CD4-positive, alpha-beta T cell treated with Interleukin-17A for 1 hour (primary cell): ENCODE measurements at regions not wholly inside any gene's neighbourhood (a gene's known extent, or its start where the extent isn't known, plus 50 kb on each side); places are given as distances from the start of the nearest gene placed in this dataset.
"Not testable (repeated sequence)": the region's sequence is repeated elsewhere in the genome, so short reads cannot be mapped to it uniquely, and the experiment has no call there.

Experiments used
- DNase-seq: peaks from one replicate; pipeline ENCODE4 v3.0.0-alpha.2; 2020

DNA sequence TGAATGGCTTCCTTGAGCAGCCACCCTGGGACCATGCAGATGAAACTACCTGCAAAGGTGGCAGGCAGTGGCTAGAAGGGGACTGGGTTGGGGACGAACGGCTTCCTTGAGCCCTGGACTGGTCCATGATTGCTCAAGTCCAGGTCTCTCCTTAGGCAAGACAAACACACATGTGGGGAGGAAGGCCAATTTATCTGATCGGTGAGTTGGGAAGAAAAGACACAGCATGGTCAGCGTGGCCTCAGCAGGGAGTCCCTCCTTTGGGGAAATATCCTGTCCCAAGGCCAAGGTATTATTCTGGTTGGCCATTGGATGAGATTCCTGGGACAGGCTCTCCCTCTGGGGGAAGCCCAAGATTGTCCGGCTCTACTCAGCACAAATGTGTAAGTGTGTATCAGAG lies 116.3 kb upstream of the ERG start:
- DNase-seq = no peak

DNA sequence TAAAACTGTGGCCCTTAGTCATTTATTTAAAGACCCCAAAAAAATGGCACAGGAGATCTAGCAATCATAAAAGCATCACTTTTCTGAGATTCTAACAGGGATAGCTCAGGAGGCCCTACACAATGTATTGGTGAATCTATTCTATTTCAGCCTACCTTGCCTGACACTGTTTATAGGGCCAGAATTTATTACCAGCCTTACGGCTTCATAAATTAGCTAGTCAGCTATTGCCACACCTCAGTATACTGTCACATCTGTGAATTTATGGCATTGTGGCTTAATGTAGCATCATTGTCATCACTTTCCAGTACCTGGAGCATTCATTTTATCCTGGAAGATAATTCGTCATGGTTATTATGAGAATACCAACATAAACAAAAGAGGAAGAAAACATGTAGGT lies 121.2 kb upstream of the ERG start:
- no peak for DNase-seq

DNA sequence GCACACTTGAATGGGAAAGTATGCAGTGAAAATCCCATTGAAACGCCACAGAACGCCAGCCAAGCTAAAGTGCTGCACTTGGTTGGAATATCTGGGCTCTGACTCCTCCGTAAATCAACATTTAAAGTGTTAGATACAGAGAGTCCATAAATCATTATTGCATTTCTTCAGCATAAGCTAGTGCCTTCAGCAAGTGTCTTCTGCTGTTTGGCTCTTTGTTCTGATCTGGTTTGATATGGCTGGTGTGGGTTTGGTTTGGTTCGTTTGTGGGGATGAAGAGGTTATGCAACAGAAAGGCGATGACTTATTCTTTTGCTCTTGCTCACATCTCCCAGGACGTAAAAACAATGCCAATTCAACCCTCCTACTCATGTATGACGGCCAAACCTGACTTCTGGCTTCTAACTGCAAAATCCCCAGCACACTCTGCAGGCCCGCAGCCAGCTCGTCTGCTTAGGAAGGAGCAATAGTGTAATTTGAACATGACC lies 121.8 kb upstream of the ERG start:
- no peak for DNase-seq

DNA sequence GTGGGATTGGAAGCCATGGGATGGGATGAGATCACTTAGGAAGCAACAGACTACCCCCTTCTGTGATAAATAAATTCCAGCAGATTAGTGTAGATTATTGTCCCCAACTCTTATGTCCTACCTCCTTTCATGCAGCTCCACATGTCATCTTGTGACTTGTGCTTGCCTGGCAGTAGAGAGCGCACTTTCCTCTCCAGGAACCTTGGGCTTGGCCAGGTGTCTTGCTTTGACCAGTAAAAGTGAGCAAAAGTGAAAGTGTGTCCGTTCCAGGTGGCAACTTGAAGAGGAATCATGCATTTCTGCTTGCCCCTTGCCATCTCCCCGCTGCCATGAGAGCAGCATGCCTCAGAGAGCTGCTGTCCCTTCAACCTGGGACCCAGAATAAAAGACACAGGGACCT lies 122.9 kb upstream of the ERG start:
- no peak for DNase-seq

DNA sequence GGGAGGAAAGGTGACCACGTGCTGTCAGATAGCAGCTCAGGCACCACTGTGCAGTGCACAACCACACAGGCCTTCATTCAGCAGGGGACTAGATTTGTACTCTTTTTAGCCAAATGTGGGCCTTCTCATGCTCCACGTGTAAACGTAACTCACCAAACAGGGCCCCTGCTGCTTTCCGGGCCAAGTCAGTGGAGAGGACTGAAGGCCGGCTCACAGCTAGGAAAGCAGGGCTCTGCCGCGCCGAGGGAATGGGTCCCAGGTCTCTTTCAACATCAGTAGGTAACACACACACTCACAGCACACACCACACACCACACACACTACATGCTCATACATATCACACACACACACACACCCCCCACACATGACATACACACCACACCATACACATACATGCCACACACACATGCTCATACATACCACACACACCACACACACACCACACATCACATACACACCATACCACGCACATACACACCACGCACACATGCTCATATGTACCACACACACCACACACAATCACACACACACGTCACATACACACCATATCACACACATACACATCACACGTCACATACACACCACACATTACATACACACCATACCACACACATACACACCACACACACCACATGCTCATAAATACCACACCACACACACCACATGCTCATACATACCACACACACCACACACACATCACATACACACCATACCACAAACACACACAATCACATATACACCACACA lies 124.0 kb upstream of the ERG start:
- DNase-seq = no peak

DNA sequence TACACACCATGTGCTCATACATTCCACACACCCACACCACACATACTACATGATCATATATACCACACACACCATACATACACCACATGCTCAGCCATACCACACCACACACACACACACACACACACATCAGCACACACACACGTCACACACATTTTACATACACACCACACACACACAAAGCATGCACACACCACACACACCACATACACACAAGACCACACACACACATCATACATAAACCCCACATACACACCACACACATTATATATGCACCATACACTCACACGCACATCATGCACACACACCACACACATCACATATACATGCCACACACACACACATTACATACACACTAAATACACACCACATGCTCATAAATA lies 124.5 kb upstream of the ERG start:
- no peak for DNase-seq

DNA sequence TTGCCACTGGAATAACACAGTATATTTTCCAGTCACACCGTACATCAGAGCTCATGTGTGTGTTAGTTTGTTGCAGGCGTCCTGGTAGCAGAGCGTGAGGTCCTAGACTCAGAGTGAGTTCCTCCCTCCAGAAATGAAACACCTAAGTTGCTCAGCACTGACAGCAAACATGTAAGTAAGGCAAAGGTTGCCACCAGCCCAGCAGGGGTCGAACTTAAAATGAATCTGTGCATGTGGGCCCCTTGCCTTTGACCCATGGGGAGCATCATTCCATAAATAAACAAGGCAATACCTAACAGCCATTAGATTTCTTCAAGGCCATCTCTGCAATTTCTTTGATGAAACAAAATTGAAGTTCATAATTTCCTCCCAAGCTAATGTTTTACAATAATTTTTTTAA lies 125.3 kb upstream of the ERG start:
- no peak for DNase-seq

DNA sequence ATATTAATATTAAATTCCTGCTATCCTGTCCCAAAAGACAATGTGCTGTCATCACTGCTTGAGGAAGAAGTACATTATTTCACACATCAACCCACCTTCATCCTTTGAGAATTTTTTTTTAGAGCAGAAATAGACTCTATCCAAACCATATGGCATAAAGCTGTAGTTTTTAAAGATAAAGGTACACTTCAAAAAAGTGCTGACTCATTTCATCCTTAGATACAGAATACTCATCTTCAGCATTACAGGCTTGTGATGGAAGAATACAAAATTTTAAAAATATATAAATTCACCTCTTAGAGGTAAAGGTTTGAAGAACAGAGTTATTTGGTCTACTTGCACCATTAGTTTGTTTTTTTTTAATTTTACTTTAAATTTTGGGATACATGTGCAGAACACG lies 126.7 kb upstream of the ERG start:
- DNase-seq = no peak

DNA sequence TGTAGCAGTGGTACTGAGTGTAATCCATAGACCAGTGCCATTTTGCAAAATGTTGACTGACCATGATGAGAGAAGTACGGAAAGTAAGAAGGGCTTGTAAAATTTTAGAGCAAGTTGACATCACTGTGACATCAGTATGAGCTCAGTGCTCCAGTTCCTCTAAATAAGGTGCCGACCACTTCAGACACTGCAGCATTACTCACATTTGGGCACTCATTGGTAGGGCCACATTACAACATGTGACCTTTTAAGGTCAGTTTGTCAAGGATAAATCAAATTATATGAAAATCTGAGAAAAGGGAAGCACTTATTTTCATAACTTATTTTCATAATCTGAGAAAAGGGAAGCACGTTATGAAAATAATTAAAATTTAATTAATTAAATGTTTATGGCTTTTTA lies 128.0 kb upstream of the ERG start:
- no peak for DNase-seq

DNA sequence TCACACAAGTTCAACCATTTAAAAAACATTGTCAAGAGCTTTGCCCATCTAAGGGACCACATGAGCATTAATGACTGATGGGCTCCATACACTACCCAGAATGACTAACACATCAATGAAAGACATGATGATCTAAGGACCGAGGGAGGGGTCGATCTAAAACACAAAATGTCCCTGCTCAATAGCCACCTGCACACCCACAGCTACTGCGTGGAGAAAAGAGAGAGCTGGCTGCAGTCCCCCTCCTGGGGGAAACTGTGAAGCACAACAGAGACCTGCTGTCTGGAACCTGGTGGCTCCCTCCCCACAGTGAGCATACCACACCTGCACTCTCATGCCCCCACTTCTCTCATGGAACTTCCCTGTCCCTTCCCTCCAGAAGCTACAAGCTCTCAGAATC lies 130.1 kb upstream of the ERG start:
- DNase-seq = no peak

DNA sequence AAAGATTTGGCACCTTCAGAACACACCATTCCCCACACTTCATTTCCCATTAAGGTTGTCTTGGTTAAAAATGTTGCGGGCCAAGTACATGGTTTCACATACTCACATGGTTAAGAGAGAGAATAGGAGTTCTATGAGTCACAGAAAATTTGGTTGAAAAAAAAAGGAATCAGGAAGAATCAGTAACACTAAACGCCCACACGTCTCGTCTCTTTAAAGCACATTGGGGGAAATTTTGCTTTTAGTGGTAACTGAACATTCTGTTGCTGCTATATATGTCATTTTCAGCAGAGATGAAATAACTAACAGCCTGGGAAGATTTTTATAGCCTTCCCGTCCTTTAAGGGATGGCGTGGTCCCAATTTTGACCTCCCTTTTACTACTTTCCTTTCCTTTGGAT lies 132.9 kb upstream of the ERG start:
- no peak for DNase-seq

DNA sequence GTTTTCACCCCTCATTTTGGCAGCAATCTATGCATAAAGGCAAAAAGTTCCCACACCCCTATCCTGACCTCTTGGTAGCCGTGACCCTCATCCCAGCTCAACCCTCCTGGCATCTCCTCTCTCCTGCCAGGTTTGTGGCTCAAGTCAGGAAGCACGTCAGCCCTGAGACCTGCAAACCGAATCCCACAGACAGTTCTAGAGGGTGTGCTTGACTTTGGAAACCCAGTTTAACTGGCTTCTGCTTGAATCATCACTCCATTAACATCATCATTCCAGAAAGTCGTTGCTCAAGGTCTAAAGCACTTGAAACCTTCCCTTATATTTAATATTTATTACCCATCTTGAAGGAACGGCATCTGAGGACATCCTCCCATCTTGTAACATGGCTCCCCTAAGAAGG lies 133.4 kb upstream of the ERG start:
- no peak for DNase-seq

DNA sequence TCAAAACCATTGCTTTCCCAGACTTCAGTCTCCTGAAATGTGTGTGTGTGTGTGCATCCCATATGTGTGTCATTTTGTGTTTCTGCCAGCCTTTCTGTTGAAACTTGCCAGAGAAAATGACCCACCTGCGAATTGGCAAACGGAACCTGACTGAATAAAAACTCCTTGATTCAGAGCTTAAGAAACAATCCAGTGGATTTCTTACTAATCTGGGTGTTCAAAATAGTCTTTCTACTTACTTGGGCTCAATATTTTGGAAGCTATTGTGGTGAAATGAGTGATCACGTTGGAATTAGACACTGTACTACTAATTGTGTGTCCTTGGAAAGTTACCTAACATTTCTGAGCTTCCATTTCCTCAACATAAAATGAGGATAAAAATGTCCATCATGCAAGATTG lies 138.9 kb upstream of the ERG start:
- no peak for DNase-seq

DNA sequence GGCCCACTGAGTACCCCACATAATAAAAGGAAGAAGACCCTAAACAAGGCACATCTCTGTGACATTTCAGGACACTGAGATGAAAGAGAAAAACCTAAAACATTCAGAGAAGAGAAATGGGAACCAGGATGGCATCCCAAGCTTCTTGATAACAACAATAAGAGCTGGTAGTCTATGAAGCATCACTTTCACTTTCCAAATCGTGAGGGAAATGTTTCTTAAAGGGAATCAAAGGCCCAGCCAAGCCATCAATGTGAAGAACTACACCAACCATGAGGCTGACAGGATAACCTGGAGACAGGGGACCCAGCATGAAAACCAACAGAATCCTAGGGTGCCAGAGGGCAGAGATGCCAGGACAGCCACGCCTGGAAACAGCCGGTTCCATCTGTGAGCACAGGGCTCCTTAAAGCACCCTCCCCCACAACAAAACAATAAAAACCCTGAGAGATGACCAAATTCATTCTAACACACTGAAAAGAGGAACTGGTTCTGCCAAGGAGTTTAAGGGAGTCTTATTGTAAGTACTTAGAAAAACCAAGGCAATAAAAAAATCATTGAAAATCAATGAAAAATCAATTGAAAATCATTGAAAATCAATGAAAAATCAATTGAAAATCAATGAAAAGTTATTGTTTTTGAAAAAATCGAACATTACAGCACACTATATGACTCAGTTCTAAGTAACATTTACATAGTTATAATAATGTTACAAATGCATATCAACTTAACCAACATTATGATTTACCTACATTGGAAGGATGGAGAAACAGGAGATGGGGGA lies 141.5 kb upstream of the ERG start:
- no peak for DNase-seq

DNA sequence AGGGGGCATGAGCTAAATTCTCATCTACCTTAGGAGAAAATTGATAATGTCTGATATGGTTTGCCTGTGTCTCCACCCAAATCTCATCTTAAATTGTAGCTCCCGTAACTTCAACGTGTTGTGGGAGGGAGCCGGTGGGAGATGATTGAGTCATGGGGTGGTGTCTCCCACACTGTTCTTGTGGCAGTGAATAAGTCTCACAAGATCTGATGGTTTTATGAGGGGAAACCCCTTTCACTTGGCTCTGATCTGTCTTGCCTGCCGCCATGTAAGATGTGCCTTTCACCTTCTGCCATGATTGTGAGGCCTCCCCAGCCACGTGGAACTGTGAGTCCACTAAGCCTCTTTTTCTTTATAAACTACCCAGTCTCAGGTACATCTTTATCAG lies 142.1 kb upstream of the ERG start:
- DNase-seq = not testable (repeated sequence)

DNA sequence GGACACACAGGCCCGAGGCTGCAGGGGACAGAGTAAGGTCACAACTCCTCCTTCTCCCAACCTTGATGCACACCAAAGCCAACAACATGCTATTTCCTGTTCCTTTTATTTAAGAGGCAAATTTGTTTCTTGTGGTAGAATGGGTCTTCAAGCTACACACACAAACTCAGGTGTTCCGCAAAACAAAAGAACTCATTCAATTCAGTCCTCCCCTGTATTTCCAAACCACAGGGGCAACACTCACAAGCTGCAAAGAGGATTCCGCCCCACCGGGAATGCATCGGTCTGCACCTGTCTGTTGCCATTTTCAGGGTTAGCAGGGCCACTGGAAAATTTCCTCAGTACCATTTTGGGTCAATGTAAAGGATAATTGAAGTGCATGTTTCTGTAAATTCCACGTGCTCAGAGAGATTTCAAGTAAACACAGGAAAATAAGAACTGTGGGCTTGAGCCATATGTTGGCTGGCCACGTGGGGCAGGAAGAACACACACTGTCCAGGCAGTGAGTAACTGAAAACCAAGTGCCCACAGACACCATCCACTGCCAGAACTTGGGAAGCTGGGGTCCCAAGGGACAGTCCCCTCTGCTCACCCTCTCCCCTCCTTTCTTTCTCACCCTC lies 145.2 kb upstream of the ERG start:
- DNase-seq = no peak

DNA sequence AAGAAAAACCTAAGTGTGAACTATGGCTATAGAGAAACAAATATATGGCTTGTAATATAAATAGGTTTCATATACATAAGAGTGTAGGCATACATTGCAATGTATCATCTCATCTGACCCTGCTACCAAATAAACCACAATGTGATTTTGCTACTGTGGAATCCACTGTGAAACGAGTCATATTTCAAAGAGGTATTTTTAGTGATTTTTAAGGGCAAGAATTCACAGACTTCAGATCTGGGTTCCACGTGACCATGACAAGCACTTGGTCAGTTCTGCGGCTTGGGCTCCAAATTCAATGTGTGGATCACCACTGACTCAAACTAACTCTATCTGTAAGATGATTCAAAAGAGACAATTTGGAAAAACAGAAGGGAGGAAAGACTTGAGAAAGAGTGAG lies 147.0 kb upstream of the ERG start:
- no peak for DNase-seq

DNA sequence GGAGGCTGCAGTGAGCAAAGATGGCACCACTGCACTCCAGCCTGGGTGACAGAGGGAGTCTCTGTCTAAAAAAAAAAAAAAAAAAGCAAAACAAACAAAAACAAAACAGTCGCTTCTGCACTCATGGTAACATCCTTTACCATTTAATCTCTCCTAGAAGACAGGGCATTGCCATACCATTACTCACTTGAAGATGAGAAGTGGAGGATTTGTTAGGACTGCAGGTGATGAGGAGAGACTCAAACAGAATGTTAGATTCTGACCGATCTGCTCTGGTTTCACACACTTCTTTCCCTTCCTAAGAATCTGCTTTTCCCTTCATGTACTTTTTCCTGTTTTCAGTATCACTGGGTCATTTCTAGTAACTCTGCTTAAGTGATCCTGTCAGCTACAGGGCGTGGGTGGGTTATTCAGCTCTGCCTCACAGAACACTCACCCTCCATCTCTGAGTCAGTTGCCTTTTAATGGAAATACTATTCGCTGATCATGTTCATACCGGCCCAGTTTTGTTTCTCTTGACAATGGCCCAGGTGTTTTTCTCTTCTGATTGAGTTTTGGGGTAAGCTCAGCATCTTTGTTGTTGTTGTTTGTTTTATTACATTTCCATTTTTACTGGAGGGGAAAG lies 148.0 kb upstream of the ERG start:
- DNase-seq = no peak

DNA sequence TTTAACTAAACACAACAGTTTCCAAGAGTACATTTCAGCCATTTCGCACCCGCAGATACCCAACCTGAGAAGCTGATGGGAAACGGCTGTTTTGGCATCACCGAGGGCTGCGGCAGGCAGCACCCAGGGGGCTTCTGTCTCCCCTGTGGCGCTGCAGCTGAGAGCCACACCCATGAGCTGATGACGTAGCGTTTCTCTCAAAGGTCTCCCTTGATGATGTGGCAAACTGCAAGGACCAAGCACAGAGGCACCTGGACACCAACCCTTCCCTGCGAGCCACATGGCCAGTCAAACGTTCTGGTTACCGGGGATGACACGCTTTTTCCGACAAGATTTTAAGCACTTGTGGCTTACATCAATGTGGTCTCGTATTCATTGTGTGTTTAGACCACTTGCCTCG lies 150.8 kb upstream of the ERG start:
- DNase-seq = no peak

DNA sequence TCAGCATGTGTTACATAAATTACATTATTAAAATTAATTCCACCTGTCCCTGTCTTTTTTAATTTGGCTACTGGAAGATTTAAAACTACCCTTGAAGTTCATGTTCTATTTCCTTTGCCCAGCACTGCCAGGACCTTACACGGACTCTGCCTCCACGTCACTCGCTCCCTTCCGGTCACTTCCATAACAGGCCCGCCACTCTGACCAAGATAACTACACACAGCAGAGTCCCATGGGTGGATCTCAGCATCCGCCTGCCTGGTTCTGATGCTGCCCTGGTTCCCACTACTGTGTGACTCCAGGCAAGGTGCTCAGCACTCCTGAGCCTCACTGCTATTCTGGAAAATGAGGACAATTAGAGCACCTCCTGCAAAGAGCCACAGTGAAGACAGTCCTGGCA lies 153.3 kb upstream of the ERG start:
- no peak for DNase-seq

DNA sequence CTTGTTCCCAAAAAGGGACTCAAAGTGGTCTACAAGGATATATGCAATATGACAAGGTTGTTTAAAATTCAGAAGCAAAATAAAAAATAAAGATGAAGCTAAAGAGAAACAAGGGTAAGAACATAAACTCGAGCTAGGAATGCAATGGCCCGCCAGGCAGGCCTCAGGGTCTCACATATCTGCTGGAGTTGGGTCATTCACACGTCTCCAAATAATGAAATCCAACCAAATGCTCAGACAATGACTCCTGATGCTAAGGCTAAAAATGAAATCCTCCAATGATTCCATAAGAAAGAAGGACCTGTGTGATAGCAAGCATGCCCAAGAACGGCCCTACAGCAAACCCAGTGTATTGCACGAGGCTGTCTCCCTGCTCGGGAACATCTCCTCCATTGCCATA lies 153.3 kb upstream of the ETS2 start:
- DNase-seq = no peak

DNA sequence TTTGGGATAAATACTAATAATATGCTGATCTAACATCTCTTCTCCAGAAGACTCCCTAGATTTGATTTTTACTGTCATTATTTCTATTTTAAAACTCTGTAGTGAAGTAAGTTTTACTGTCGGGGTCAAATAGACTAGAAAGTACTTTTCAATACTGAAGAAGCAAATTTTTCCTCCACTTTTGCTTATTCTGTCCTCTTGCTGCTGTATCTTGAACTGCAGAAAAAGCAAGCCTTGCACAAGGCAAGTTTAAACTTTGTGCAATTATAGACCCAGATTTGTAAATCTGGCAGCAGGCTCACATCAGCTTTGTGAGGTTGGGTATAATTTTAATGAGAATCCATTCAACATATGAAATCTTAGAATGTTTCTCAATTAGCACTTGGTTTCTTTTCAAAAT lies 151.1 kb upstream of the ETS2 start:
- DNase-seq = no peak

DNA sequence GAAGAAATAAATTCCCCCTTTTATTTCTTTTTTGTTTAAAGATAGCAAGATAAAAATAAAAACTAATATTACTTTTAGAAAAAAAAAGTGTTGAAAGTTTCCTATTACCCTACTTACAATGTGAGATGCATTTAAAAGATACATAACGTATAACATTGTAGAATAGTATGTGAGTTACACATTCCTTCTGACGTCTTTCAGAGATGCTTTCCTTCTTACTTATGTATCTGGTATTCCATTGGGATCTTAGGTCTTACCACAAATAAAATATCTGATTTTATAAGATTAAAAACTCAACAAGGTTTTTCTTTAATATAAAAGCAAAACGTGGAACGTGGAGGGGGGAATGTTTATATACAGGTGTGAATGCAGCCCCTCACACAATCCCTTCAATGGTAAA lies 147.2 kb upstream of the ETS2 start:
- DNase-seq = no peak

DNA sequence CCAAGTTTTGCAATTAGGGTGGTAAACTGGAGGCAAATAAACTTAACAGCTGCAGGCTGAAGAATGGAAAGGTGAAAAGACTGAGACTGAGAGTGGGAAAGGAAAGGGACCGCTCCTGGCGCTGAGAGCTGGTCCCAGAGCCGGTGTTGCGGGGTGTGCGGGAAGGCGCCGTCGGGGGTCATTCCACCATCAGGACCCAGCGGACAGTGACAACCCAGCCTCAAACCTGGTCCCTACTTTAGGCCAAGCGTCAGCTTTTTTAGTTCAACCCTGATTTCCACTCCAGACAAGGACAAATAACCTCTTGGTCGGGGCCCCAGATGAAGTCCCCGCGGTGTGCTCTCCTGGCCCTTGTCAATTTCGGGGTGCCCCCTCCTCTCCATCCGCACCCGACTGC lies 145.8 kb upstream of the ETS2 start:
- DNase-seq = no peak
